Neural crest cell (in vitro differentiated cells): ENCODE measurements at regions not wholly inside any gene's neighbourhood (a gene's known extent, or its start where the extent isn't known, plus 50 kb on each side); places are given as distances from the start of the nearest gene placed in this dataset.

Source experiments
- DNase-seq: peaks from one replicate; pipeline ENCODE4 v3.0.0; 2021; ENCODE audit warnings: low read depth, mixed read lengths, low spot score
- H3K27ac Mint-ChIP-seq: one replicate; pipeline ENCODE4 v1.8.0; 2021; ENCODE audit warnings: mild to moderate bottlenecking, mixed read lengths; ENCODE audit not compliant: unreplicated experiment
- H3K27me3 Mint-ChIP-seq: 2 replicates; pipeline ENCODE4 v1.8.0; 2021; ENCODE audit warnings: low read depth, mild to moderate bottlenecking, mixed read lengths
- H3K36me3 Mint-ChIP-seq: 2 replicates; pipeline ENCODE4 v1.8.0; 2021; ENCODE audit warnings: low read depth, mild to moderate bottlenecking, mixed read lengths
- H3K4me1 Mint-ChIP-seq: 2 replicates; pipeline ENCODE4 v1.8.0; 2021; ENCODE audit warnings: mixed read lengths
- H3K4me3 Mint-ChIP-seq: one replicate; pipeline ENCODE4 v1.8.0; 2021; ENCODE audit warnings: mild to moderate bottlenecking, mixed read lengths
- H3K9me3 Mint-ChIP-seq: 2 replicates; pipeline ENCODE4 v1.8.0; 2021; ENCODE audit warnings: mixed read lengths
- CTCF ChIP-seq: fragments of 200-600 bp; sonication (generic); conservative IDR thresholded peaks from 2 replicates; pipeline ENCODE4 v1.5.0; 2021; ENCODE audit warnings: antibody characterized with exemption, mild to moderate bottlenecking

GRCh38 chr15:79206940-79207339 is 75.6 kb upstream of the ANKRD34C start:
- no peak overlapping the region for H3K4me3 Mint-ChIP-seq
- H3K9me3 Mint-ChIP-seq = no peaks in the 10 kb centered on the region
- no peak overlapping the region for H3K27ac Mint-ChIP-seq
- H3K36me3 Mint-ChIP-seq = no peaks in the 10 kb centered on the region
- H3K27me3 Mint-ChIP-seq = peaks cover 72% of the 10 kb centered on the region
- DNase-seq = no peak
- H3K4me1 Mint-ChIP-seq = peaks cover 4% of the 10 kb centered on the region
- TF ChIP-seq CTCF = no peak

- Mint-ChIP-seq H3K9me3 (no peaks in the 10 kb centered on the region), H3K4me1 (peaks cover 4% of the 10 kb centered on the region), H3K27ac (no peak overlapping the region), H3K36me3 (no peaks in the 10 kb centered on the region), H3K27me3 (peaks cover 61% of the 10 kb centered on the region), H3K4me3 (no peak overlapping the region)
- no peak for TF ChIP-seq CTCF
- DNase-seq = no peak
Observed at GRCh38 chr15:79204886-79205675, 77.4 kb upstream of the ANKRD34C start.

GRCh38 chr15:79198461-79198860 is 84.1 kb upstream of the ANKRD34C start:
- DNase-seq = no peak
- Mint-ChIP-seq H3K9me3 (no peaks in the 10 kb centered on the region), H3K4me3 (no peak overlapping the region), H3K27ac (no peak overlapping the region), H3K36me3 (no peaks in the 10 kb centered on the region), H3K4me1 (peaks cover 3% of the 10 kb centered on the region), H3K27me3 (peaks cover 21% of the 10 kb centered on the region)
- TF ChIP-seq CTCF = no peak

GRCh38 chr15:79197285-79197684 is 85.2 kb upstream of the ANKRD34C start:
- no peak for TF ChIP-seq CTCF
- Mint-ChIP-seq H3K27ac (no peak overlapping the region), H3K4me1 (peaks cover 15% of the 10 kb centered on the region), H3K27me3 (peaks cover 14% of the 10 kb centered on the region), H3K36me3 (no peaks in the 10 kb centered on the region), H3K4me3 (no peak overlapping the region), H3K9me3 (no peaks in the 10 kb centered on the region)
- no peak for DNase-seq

GRCh38 chr15:79195802-79196201 is 86.7 kb upstream of the ANKRD34C start:
- peaks cover 21% of the 10 kb centered on the region for H3K4me1 Mint-ChIP-seq
- DNase-seq = no peak
- no peak overlapping the region for H3K27ac Mint-ChIP-seq
- peaks cover 12% of the 10 kb centered on the region for H3K27me3 Mint-ChIP-seq
- H3K9me3 Mint-ChIP-seq = no peaks in the 10 kb centered on the region
- no peak overlapping the region for H3K4me3 Mint-ChIP-seq
- H3K36me3 Mint-ChIP-seq = no peaks in the 10 kb centered on the region
- no peak for TF ChIP-seq CTCF
